CD14-positive monocyte (primary cell): ENCODE measurements at regions not wholly inside any gene's neighbourhood (a gene's known extent, or its start where the extent isn't known, plus 50 kb on each side); places are given as distances from the start of the nearest gene placed in this dataset.

ENCODE experiments used
- DNase-seq, 3 donors: peaks; one replicate each; pipeline ENCODE4 v3.0.0-alpha.2; 2011 to 2022
- H2AFZ ChIP-seq: 2 replicates; pipeline ENCODE4 v1.6.0; 2012; ENCODE audit warnings: mild to moderate bottlenecking, low read depth, low read length, inconsistent platforms; ENCODE audit not compliant: insufficient read depth, poor library complexity, severe bottlenecking
- H3K27ac ChIP-seq, 2 donors: 1 replicate in 1 of 2; 2 replicates in 1 of 2; pipeline ENCODE4 v1.5.1; 2012 to 2013; ENCODE audit warnings: low read length in 2 of 2, control low read depth in 1 of 2, inconsistent platforms in 1 of 2, low read depth in 1 of 2, mild to moderate bottlenecking in 1 of 2
- H3K27me3 ChIP-seq, 2 donors: one replicate each; pipeline versions ENCODE4 v1.6.0 to v1.6.1; 2011 to 2013; ENCODE audit warnings: low read length in 2 of 2; ENCODE audit not compliant: control insufficient read depth in 2 of 2, insufficient read depth in 2 of 2
- H3K36me3 ChIP-seq, 2 donors: replicated peaks in 1 of 2; 1 replicate in 1 of 2; 2 replicates in 1 of 2; pipeline versions ENCODE4 v1.5.1 to v1.6.1; 2012 to 2013; ENCODE audit warnings: low read length in 2 of 2, control low read depth in 1 of 2, inconsistent platforms in 1 of 2, mild to moderate bottlenecking in 1 of 2; ENCODE audit not compliant: insufficient read depth in 2 of 2, control insufficient read depth in 1 of 2
- H3K4me1 ChIP-seq, 2 donors: 1 replicate in 1 of 2; 2 replicates in 1 of 2; pipeline versions ENCODE4 v1.5.1 to v1.6.1; 2012 to 2013; ENCODE audit warnings: low read length in 2 of 2, control low read depth in 1 of 2, inconsistent platforms in 1 of 2, mild to moderate bottlenecking in 1 of 2, moderate library complexity in 1 of 2; ENCODE audit not compliant: insufficient read depth in 2 of 2, control insufficient read depth in 1 of 2
- H3K4me2 ChIP-seq: replicated peaks from 2 replicates; pipeline ENCODE3; 2012; ENCODE audit warnings: low read length, moderate library complexity, mild to moderate bottlenecking; ENCODE audit not compliant: poor library complexity, severe bottlenecking; ENCODE audit errors: extremely low read depth
- H3K4me3 ChIP-seq, 3 experiments: fragments of 200-600 bp in 1 of 3; sonication (generic) in 1 of 3; replicated peaks in 1 of 3; 1 replicate in 2 of 3; 2 replicates in 1 of 3; pipeline ENCODE4 v1.5.1; 2011 to 2013; ENCODE audit warnings: low read length in 3 of 3, mild to moderate bottlenecking in 3 of 3, control low read depth in 2 of 3, low read depth in 2 of 3, inconsistent platforms in 1 of 3, moderate library complexity in 1 of 3
- H3K79me2 ChIP-seq: 2 replicates; pipeline ENCODE4 v1.6.0; 2012; ENCODE audit warnings: mild to moderate bottlenecking, control low read depth, inconsistent platforms, low read length, moderate library complexity; ENCODE audit not compliant: insufficient read depth
- H3K9ac ChIP-seq: 2 replicates; pipeline ENCODE4 v1.6.0; 2017; ENCODE audit warnings: low read length, mild to moderate bottlenecking; ENCODE audit not compliant: insufficient read depth, poor library complexity, severe bottlenecking
- H3K9me3 ChIP-seq, 2 donors: replicated peaks in 1 of 2; 1 replicate in 1 of 2; 2 replicates in 1 of 2; pipeline versions ENCODE4 v1.5.1 to v1.6.1; 2012 to 2013; ENCODE audit warnings: low read length in 2 of 2, control low read depth in 1 of 2; ENCODE audit not compliant: control insufficient read depth in 1 of 2, insufficient read depth in 1 of 2
- H4K20me1 ChIP-seq: 2 replicates; pipeline ENCODE4 v1.6.0; 2012; ENCODE audit warnings: mild to moderate bottlenecking, low read length, control low read depth, moderate library complexity; ENCODE audit not compliant: insufficient read depth
- H3K27ac Mint-ChIP-seq, 7 donors: one replicate each; pipeline ENCODE4 v1.8.0; 2020; ENCODE audit warnings: mild to moderate bottlenecking in 7 of 7, mixed read lengths in 7 of 7, moderate library complexity in 6 of 7, inconsistent platforms in 2 of 7
- H3K27me3 Mint-ChIP-seq, 3 donors: one replicate each; pipeline ENCODE4 v1.8.0; 2021 to 2022; ENCODE audit warnings: low read depth in 3 of 3, mild to moderate bottlenecking in 3 of 3, mixed read lengths in 3 of 3, moderate library complexity in 3 of 3, inconsistent platforms in 1 of 3
- H3K36me3 Mint-ChIP-seq, 2 donors: one replicate each; pipeline ENCODE4 v1.8.0; 2020; ENCODE audit warnings: mixed read lengths in 2 of 2, inconsistent platforms in 1 of 2, mild to moderate bottlenecking in 1 of 2
- H3K4me1 Mint-ChIP-seq: one replicate; pipeline ENCODE4 v1.8.0; 2020; ENCODE audit warnings: mild to moderate bottlenecking, mixed read lengths
- H3K4me3 Mint-ChIP-seq, 2 donors: one replicate each; pipeline ENCODE4 v1.8.0; 2020; ENCODE audit warnings: mild to moderate bottlenecking in 2 of 2, mixed read lengths in 2 of 2, moderate library complexity in 1 of 2
- H3K9me3 Mint-ChIP-seq, 7 donors: one replicate each; pipeline ENCODE4 v1.8.0; 2020 to 2022; ENCODE audit warnings: mixed read lengths in 7 of 7, mild to moderate bottlenecking in 6 of 7, moderate library complexity in 6 of 7, inconsistent platforms in 2 of 7
- WGBS: methylation state at CpG from one replicate; pipeline ENCODE4 v1.1.5; 2013; ENCODE audit warnings: missing lambda C conversion rate; ENCODE audit not compliant: insufficient coverage; 5-methylcytosine and 5-hydroxymethylcytosine counted together
- intact Hi-C, 2 donors: fragments of 100-400 bp; cut with micrococcal nuclease; formaldehyde crosslinking; loops; one replicate each; pipeline versions ENCODE4 v1.15.0 to v1.15.1; 2023
- TF ChIP-seq, protein P1 (sequence below): fragments of 200-600 bp; IDR thresholded peaks from one replicate; pipeline ENCODE4 v1.8.0; 2022; ENCODE audit warnings: antibody characterized with exemption, mild to moderate bottlenecking

DNA sequence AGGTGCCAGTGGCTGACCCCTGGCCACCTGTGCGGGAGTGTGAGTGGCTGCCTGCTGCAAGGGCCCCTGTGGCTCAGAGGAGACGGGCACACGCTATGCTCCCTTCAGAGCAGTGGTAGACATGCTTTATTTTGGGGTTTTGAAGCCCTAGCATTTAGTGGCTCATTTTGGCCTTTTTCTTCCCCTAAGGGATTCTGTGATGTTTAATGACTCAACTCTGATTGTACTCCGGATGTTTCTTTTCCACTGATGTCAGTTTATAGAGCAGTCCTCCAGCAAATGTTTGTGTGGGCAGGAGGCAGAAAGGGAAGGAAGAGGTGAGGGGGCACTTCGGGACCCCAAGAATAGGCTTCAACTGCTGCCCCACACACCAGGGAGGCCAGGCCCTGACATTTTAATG, 288.9 kb upstream of the C2CD4B start:
- H4K20me1 ChIP-seq, result no peaks in the 10 kb centered on the region
- no peak overlapping the region for H3K4me3 ChIP-seq
- H3K36me3 ChIP-seq, result no peaks in the 10 kb centered on the region
- H3K27ac ChIP-seq, result no peak overlapping the region
- H3K36me3 Mint-ChIP-seq, result no peaks in the 10 kb centered on the region
- no peaks in the 10 kb centered on the region for H3K9me3 Mint-ChIP-seq
- WGBS, result 80% methylated on average over 3 of the region's 5 CpGs
- H3K27me3 Mint-ChIP-seq, result peaks cover 0 to 3% (median 1%) of the 10 kb centered on the region in 3 donors
- H3K4me1 ChIP-seq, result no peaks in the 10 kb centered on the region
- H3K27me3 ChIP-seq, result no peaks in the 10 kb centered on the region
- no peak for DNase-seq
- no peak overlapping the region for H3K27ac Mint-ChIP-seq
- no peak overlapping the region for H3K9ac ChIP-seq
- no peaks in the 10 kb centered on the region for H3K9me3 ChIP-seq
- H3K79me2 ChIP-seq, result no peaks in the 10 kb centered on the region
- no peak overlapping the region for H2AFZ ChIP-seq
- H3K4me3 Mint-ChIP-seq, result no peak overlapping the region
- no peaks in the 10 kb centered on the region for H3K4me1 Mint-ChIP-seq
- TF ChIP-seq, protein P1, sequence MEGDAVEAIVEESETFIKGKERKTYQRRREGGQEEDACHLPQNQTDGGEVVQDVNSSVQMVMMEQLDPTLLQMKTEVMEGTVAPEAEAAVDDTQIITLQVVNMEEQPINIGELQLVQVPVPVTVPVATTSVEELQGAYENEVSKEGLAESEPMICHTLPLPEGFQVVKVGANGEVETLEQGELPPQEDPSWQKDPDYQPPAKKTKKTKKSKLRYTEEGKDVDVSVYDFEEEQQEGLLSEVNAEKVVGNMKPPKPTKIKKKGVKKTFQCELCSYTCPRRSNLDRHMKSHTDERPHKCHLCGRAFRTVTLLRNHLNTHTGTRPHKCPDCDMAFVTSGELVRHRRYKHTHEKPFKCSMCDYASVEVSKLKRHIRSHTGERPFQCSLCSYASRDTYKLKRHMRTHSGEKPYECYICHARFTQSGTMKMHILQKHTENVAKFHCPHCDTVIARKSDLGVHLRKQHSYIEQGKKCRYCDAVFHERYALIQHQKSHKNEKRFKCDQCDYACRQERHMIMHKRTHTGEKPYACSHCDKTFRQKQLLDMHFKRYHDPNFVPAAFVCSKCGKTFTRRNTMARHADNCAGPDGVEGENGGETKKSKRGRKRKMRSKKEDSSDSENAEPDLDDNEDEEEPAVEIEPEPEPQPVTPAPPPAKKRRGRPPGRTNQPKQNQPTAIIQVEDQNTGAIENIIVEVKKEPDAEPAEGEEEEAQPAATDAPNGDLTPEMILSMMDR, result no peak
- intact Hi-C loops, result no loop called here
- no peak overlapping the region for H3K4me2 ChIP-seq

DNA sequence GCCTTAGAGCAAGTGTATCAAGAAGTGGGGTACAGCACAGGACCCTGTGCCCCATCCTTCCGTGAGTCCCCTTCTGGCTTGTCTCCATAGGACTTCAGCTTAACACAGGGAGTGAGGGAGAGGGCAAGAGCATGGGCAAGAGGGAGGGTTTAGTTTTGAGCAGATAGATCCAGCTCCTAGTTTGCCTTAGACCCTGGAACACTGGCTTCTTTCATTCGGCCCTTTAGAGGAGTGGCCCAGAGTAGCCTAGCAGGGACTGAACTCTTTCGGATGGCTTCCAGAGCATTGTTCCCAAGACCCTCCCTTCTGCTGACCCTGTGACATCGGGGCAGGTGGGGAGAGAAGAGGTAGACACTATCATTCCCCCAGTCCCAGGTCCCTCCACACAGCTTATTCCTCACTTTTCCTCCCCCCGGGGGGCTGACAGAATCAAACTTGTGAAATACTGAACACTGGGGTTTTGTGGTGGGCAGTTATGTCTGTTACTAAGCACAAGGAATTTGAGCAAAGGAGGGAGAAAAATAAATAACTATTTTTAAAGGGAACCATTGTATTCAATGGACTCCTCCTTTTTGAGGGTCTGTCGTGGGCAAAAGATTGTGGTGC, 289.6 kb upstream of the C2CD4B start:
- Histone ChIP-seq H3K4me1 (no peaks in the 10 kb centered on the region), H3K27ac (no peak overlapping the region), H2AFZ (no peak overlapping the region), H3K9me3 (no peaks in the 10 kb centered on the region), H4K20me1 (no peaks in the 10 kb centered on the region), H3K79me2 (no peaks in the 10 kb centered on the region), H3K27me3 (no peaks in the 10 kb centered on the region), H3K4me3 (no peak overlapping the region), H3K36me3 (no peaks in the 10 kb centered on the region), H3K9ac (no peak overlapping the region), H3K4me2 (no peak overlapping the region)
- no peak for DNase-seq
- Mint-ChIP-seq H3K27me3 (peaks cover 0 to 3% (median 1%) of the 10 kb centered on the region in 3 donors), H3K36me3 (no peaks in the 10 kb centered on the region), H3K4me1 (no peaks in the 10 kb centered on the region), H3K9me3 (no peaks in the 10 kb centered on the region), H3K4me3 (no peak overlapping the region), H3K27ac (peak overlapping the region in 1 of 7 donors; percentile 23)
- WGBS, result 100% methylated on average over 2 of the region's 6 CpGs
- intact Hi-C loops, result no loop called here
- TF ChIP-seq, protein P1, result no peak
